NCI-H748 treated with DMSO at 0.1 percent for 48 hours (cell line): ENCODE measurements at regions not wholly inside any gene's neighbourhood (a gene's known extent, or its start where the extent isn't known, plus 50 kb on each side); places are given as distances from the start of the nearest gene placed in this dataset.
A peak's percentile ranks its signal among the peaks of the same experiment; 100 is the strongest.

Experiments used
- DNase-seq: peaks from one replicate; lab custom pipeline; 2025; lab: John Stamatoyannopoulos, UW

DNA sequence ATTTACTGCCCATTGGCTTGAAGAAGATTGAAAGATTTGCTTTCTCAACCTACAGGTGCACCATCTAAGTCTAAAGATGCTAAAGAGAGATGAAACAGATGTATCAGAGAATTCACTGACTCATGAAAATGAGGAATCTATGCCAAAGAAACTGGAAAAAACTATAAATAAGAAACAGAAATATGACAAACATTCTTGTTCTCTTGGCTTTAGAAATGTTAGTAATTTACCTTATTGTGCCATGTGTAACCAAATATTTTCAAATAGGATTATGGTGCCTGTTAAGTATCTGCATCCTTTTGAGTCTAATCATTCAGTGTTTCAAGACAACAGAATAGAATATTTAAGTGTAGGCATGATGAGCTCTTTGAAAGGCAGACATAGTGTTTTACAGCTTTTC lies 271.5 kb downstream of the MEX3B start:
- no peak for DNase-seq

DNA sequence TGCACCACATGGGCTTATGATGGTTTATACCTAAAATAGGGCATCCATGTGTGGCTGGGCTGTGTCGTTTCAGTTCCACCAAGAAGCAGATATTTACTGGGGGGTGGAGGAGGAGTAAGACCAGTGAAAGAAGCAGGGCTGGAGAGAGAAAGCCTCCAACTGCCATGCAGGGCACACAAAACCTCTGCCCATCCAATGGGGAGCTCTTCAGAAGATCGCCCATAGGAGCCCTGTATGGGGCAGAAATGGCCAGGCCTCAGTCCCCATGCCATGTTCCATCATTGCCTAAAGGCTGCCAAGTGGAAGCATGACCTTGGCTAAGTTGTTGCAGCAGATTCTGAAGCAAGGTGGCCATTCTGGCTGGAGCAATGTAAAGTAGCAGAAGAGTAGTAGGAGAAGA lies 277.0 kb downstream of the MEX3B start:
- no peak for DNase-seq

DNA sequence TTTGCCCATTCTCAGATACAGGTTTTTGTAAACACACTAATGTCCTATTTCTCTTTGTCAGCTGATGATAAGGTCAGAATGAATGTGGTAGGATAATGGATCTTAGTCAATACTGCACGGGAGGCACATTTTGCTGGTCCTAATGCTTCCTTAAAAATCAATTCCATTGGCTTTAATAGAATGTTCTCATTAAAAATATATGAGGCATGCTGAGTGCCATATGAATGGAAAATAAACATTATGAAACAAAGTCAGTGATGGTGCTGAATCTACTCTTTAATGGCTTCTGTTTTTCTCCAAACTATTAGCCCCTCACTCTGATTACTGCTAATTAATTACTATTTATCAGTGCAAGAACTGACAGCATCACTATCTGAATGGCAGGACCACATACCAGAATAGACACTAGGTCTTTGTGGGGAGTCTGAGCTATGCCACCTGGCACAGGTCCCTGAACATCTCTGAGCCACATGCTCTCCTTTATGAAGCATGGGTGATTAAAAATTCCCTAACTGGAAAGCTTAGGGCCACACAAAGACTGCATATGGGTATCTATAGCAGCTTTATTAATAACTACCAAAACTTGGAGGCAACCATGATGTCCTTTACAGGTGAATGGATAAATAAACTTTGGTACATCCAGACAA lies 278.9 kb downstream of the MEX3B start:
- DNase-seq = no peak

DNA sequence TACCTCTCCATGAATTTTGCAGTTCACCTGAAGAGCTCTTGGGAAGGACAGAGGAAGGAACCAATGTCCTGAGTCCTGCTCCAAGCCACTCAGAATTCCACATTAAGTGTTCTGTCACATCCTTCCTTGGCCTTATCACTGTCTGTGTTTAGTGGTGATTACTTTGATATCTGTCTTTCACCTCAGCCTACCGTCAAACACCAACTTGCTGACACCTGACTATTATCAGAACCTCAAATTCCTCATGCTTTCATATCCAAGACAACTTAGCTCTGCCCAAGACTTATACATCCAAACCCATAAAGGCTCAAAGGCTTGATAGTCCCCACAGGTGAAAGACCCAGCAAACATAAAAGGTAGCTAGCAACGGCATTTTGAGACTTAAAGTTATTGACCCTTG lies 280.0 kb downstream of the MEX3B start:
- no peak for DNase-seq

DNA sequence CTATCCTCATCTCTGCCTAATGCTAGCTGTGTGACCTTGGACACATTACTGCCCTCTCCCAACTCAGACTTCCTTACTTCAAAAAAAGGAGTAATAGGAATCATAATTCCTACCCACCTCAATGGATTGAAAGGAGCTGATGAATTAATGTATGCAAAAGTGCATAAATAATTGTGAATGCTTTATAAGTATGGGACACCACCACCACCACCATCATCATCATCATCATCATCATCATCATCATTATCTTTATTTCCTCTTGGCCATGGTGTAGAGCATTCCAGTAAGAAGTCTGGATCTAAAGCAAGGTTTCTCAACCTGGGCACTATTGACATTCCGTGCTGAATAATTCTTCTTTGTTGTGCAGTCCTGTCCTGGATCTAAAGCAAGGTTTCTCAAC lies 282.5 kb downstream of the MEX3B start:
- no peak for DNase-seq

DNA sequence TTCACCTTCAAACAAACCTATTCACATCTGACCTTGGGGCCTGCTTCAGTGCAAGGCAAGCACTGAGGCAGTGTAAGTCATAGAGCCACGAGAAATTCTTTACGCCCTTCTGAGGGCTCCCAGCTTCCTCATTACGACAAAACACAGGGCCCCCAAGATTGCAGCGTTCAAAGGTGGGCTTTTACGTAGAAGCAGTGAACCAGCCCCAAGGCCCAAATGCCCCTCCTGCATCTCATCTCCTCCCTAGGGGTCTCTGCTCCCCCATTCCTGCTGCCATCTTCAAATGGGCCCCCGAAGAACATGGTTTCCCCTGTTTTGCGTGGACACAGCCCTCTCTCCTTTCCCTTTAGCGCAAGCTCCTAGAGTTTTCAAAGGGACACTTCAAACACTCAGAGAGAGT lies 285.1 kb downstream of the MEX3B start:
- DNase-seq = no peak

DNA sequence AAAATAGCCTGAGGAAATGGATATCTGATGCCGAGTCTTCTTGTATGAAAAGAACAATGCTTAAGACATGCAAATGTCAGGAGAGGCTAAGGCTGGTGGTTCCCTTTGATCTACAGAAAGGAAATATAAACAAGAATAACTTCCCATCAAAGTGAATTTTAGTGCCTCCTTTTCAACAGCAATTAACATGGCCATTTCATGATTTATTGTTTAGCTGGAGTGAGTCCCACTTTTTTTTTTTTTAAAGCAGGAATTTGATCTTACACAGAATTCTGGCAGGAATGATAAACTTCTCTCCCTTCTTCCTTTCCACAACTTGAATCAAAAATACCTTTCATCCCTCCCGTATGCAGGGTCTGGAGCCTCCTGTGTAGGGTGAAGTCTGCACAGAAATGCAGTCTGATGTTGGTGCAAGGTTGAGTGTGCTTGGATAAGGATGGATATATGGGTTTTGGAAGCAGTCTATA lies 287.0 kb downstream of the MEX3B start:
- DNase-seq = no peak

DNA sequence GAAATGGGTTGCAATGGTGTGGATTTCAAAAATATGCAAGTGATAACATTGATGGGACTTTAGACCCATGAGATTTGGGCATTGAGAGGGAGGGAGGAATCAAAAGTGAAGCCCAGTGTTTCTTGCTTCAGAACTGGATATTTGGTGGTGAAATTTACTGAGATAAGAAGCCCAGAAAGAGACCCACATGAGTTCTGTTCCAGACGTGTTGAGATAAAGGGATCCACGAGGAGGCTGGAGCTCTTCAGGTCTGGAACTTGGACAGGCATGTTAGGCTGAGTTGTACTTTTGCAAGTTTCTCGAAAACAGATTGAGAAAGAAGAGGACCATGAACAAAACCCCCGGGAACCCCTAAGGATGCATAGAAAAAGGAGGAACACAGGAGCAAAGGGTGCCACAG lies 290.2 kb downstream of the MEX3B start:
- no peak for DNase-seq

DNA sequence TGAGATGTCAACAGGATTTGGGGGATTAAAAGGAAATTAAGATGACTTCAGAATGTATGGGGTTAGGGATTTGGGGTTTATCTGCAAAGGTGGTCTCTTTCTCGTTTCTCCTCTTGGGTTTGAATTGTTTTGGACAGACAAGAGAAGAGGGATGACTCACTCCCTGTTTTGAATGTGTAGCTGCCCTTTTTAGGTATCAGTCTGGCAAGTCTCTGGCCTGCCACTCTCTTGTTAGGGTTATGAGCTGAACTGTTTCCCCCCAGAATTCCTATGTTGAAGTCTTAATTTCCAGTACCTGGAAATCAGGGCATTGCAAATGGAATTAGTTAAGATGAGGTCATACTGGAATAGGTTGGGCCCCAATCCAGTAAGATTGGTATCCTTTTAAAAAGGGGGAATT lies 291.7 kb downstream of the MEX3B start:
- DNase-seq = no peak

DNA sequence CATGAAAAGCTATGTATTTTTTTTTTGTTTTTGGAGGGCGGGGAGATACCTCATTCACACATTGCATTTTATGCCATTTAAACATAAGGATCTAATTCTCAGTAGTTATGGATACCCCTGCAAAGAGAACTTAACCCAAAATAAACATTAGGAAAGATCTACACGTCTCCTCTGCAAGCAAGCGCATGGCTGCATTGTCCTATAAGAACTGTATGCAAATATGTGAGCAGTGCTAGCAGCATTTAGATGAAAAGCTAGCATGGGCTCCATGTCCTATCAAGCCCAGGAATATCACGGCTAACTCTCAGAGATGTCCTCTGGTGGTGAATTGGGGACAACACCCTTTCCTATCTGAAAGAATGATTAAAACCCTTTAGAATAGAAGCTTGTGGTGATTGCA lies 292.8 kb downstream of the MEX3B start:
- DNase-seq = no peak

DNA sequence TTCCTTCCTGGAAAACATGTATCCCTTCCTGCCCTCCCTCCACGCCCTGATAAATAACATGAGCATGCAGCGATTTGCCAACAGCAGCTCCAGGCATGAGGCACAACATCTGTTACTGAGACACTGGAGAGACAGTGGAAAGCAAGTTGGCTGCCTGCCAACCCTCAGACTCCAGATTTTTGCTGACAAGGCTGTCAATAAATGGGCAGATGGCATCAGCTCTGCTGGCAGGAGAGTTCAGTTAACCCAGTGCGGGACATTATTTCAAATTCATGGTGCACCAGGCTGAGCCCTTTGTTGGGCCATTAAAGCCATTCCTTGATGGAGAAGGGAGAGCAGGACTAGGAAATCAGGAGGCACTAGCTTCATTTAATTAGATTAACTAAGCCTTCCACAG lies 293.3 kb downstream of the MEX3B start:
- peak; percentile 80 for DNase-seq

DNA sequence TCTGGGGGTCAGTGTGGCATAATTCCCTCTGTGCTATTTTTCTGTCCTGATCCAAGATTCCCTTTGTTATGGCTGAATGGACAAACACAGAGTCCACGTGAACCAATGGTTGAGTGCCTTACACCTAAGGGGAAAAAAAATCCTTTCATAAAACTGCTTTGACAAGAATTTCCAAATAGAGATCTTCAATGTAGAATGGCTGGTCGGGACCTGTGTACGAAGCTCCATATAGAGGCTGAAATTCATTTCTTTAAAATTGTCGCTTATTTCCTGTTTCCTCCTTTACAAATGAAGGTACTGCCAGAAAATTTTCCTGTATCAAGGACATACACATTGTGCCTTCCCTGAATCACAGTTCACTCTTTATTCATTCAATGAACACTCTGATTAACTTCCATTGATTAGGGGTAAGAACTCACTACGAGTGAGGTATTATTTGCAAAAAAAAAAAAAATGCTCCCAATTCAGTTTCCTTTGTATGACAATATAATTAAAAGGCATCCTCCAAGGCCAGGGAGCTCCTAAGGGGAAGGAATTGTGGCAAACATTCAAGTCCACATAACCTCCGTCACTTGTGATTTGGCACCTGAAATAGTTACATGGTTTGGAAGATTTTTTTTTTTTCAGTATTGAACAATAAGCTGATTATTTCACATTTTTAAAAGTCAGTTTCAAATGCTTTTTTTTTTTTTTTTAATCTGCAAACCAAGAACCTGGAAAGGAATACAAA lies 293.8 kb downstream of the MEX3B start:
- no peak for DNase-seq

DNA sequence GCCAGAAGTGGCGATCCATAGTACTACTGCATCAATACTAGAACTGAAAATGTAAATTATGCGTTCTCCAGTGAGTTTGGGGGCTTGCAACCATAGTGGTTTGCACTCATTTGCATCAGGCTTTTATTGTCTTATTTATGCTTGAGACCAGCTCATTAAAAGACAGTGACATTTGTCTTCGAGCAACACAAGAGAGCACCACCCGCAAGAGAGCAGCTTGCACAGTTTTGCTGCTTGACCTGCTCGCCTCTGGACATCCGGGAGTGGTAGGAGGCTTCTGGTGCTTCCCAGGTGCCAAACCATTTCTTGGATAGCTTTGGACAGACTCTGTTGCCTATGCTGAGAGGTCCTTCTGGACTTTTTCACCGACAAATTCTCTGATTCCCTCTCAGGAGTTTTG lies 294.6 kb downstream of the MEX3B start:
- no peak for DNase-seq

DNA sequence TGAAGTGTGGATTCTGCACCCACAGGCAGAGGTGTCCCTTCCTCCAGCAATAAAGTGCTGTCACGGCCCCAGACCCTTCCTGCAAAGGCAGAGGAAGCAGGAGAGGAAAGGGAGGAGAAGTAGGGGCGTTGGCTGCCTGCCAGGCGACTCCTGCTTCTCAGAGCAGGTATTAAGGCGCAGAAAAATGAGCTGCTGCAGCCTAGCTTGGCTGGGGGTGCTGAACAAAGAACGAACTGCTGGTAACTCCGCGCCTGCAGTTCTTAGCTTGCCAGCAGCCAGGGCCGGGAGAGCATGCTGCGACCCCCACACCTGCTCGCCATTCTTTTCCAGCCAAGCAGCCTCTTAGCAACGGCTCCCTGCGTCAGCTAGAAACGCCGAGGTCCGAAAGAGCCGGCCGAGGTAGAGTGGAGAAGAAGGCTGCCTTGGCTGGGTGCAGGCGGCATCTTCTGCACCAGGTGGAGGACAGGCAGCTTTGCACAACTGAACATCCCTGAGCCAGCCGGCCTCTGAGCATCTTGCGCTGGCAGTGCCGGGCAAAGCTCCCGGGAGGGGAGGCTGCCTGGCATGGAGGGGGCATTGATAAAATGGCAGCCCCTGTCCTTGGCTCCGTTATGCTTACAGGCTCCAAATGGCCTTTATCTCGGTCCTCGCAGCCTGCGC lies 296.0 kb downstream of the MEX3B start:
- no peak for DNase-seq

DNA sequence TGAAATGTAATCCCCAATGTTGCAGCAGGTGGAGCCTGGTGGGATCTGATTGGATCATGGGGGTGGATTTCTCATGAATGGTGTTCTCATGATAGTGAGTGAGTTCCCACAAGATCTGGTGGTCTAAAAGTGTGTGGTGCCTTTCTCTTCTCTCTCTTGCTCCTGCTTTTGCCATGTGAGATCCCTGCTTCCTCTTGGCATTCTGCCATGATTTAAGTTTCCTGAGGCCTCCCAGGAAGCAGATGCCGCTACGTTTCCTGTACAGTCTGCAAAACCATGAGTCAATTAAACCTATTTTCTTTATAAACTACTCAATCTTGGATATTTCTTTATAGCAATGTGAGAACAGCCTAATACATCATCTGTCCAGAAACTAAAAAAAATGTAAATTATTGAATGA lies 298.3 kb downstream of the MEX3B start:
- no peak for DNase-seq

DNA sequence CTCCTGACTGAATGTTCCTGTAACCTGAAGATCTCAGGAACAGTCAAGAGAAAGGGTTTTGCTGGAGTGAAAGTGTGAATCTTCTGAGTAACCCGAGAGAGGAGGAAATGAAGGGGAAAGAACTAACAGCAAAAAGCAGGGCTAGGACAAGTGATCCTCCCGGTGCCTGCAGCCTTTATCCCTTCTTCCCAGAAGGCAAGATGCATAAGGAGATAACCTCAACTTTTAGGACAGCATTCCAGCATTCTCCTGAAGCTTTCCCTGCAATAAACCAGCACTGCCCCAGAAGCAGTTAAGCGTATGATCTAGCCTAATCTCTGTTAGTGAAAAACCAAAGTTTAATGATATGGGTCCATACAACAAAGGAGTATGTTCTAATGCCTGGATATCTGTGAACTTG lies 298.8 kb downstream of the MEX3B start:
- DNase-seq = no peak

DNA sequence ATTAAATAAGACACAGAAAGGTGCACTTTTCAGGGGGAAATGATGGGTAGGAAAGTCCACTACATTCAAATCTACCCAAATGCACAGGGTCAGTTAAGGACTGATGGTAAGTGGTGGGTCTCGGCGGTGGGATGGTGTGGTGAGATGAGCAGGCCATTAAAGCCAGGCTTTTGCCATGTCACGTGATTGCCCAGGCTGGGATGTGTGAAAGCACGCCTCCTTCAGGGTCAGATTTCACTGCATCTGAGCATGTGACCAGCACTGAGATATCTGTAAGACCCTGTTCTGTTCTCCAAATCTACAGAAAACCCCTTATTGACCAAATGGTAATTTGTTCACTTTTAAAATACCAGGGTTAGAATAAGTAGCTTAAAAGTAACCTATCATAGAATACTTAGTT lies 301.5 kb downstream of the MEX3B start:
- no peak for DNase-seq

DNA sequence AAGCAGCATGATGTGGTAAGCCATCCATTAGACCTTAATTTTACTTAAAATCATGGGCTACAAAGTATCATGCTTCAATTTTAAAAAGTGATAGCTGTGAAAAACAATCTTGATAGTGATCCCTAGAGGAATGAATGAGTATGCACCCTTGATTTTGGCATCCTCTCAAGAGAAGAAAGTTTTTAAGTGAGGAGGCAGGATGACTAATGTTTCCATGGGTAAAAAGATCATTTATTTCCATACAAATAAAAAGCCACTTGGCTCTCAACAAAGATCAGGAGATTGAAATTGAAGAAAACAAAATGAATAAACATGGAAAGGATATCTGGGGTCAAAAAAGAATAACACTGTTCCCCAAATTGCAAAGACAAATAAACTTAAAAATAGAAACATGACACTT lies 305.4 kb downstream of the MEX3B start:
- DNase-seq = no peak

DNA sequence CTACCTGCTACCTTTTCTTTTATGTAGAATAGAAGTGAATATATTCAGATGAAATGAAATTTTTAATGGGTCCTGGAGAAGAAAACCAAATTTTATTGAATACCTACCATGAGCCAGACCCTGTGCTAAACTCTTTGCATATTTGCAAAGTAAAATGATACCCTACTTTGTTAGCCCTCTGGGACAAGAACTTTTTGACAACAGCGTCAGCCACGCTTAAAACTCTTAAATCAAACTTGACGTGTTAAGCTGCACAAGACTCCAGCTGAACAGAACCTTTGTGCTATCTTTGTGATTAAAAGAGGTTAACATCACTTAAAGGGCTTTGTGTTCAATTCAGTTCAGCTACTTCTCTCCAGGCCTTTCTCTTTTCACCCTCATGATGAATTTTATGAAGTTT lies 316.5 kb downstream of the MEX3B start:
- no peak for DNase-seq

DNA sequence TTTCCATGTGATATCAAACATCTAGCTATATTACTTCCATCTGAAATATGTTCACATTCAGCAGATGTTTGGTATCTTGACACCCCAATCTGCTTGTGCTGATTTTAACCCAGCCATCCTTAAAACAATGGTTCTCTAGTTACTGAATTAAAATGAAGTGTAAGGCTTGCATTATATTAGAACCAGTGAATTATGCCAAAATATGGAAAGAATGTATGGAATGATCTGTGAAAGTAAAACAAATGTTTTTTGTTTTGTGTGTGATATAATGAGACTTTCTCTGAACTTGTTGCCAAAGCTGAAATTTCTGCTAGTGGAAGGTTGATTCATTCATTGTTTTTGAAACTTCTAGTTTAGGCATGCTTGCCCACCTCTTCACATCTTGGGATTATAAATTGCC lies 317.1 kb downstream of the MEX3B start:
- no peak for DNase-seq

DNA sequence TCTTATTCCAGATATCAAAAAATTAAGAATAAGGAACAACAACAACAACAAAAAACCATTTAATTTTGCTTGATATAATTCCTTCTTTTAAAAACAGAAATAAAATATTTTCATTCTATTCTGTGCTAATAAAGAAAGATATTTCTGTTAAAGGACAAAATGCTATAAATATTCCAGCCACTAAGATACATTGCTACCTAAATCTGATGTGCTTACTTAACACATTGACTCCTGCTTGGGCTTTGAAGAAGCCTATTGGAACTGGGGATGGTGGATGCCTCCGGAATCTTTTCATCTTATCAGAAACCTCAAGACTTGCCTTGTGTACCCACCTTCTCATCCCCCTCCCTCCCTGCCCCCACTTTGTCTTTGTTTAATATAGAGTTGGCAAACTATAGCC lies 320.2 kb downstream of the MEX3B start:
- no peak for DNase-seq

DNA sequence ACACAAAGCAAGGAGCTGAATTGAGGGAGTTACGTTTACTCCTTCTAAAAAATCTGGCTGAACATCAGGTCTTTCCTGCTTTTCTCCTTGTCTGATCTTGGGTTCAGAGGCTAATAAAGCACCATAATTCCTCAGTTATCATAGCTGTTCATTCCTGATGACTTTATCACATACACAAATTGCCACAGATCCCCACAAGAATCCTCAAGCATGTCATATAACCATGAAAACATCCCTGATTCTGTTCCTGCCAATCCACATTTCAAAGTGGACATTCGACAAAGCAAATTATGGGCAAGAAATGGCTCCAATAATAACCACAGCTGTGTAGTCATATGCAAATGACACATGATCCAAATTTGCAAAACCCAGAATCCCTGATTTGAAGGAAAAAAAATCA lies 321.3 kb downstream of the MEX3B start:
- no peak for DNase-seq

DNA sequence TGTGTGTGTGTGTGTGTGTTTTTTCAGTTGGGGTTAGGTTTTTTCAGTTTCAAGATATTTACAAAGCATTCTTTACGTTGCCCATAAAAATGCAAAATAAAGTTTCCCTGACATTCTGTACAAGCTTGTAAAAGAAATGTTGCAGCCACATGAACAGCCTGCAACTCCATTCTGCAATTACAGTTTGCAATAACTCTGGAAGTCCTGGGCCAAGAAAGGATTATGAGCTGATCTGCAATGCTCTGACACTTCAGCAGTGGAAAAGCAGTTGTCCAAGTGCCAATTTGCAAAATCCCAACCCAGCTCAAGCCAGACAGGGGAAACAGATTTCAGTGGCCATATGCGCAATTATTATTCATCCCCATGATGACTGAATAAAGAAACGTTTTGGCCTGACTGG lies 322.1 kb downstream of the MEX3B start:
- DNase-seq = no peak
